ENCODE measurements at regions not wholly inside any gene's neighbourhood (a gene's known extent, or its start where the extent isn't known, plus 50 kb on each side); places are given as distances from the start of the nearest gene placed in this dataset. TPM values are rescaled to one million over a fixed set of nuclear protein-coding genes. Genes with fewer than 3 reads are reported as not detected.
"Not testable (repeated sequence)": the region's sequence is repeated elsewhere in the genome, so short reads cannot be mapped to it uniquely, and the experiment has no call there.

DNA sequence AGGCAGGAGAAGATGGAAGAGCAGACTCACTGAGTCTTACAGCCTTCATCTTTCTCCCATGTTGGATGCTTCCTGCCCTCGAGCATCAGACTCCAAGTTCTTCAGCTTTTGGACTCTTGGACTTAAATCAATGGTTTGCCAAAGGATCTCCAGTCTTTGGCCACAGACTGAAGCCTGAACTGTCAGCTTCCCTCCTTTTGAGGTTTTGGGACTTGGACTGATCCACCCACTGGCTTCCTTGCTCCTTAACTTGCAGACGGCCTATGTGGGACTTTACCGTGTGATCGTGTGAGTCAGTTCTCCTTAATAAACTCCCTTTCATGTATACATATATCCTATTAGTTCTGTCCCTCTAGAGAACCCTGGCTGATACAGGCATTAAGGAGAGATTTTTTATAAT, 62.4 kb upstream of the TNIK start:
- ChIA-PET CTCF (no interaction called here), POLR2A (no interaction called here)
- TF ChIP-seq, protein P1, sequence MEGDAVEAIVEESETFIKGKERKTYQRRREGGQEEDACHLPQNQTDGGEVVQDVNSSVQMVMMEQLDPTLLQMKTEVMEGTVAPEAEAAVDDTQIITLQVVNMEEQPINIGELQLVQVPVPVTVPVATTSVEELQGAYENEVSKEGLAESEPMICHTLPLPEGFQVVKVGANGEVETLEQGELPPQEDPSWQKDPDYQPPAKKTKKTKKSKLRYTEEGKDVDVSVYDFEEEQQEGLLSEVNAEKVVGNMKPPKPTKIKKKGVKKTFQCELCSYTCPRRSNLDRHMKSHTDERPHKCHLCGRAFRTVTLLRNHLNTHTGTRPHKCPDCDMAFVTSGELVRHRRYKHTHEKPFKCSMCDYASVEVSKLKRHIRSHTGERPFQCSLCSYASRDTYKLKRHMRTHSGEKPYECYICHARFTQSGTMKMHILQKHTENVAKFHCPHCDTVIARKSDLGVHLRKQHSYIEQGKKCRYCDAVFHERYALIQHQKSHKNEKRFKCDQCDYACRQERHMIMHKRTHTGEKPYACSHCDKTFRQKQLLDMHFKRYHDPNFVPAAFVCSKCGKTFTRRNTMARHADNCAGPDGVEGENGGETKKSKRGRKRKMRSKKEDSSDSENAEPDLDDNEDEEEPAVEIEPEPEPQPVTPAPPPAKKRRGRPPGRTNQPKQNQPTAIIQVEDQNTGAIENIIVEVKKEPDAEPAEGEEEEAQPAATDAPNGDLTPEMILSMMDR (IDR thresholded peaks at IDR 0.05; ENCODE audit: insufficient read depth, low read depth, low read length) = no peak
- Histone ChIP-seq H3K4me3 (ENCODE audit: low read depth, low read length) (no peak overlapping the region), H3K36me3 (ENCODE audit: control insufficient read depth, insufficient read depth, low read length) (no peaks in the 10 kb centered on the region), H3K27me3 (ENCODE audit: control insufficient read depth, insufficient read depth, low read length) (no peaks in the 10 kb centered on the region)
- DNase-seq (ENCODE audit: low read depth) = no peak

DNA sequence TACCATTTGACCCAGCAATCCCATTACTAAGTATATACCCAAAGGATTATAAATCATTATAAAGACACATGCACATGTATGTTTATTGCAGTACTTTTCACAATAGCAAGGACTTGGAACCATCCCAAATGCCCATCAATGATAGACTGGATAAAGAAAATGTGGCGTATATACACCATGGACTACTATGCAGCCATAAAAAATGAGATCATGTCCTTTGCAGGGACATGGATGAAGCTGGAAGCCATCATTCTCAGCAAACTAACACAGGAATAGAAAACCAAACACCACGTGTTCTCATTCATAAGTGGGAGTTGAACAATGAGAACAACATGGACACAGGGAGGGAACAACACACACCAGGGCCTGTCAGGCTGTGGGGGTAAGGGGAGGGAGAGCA, 59.2 kb upstream of the TNIK start:
- DNase-seq (ENCODE audit: low read depth); CTCF ChIA-PET; H3K27me3 ChIP-seq (ENCODE audit: control insufficient read depth, insufficient read depth, low read length); POLR2A ChIA-PET; H3K4me3 ChIP-seq (ENCODE audit: low read depth, low read length); H3K36me3 ChIP-seq (ENCODE audit: control insufficient read depth, insufficient read depth, low read length): not testable (repeated sequence)

DNA sequence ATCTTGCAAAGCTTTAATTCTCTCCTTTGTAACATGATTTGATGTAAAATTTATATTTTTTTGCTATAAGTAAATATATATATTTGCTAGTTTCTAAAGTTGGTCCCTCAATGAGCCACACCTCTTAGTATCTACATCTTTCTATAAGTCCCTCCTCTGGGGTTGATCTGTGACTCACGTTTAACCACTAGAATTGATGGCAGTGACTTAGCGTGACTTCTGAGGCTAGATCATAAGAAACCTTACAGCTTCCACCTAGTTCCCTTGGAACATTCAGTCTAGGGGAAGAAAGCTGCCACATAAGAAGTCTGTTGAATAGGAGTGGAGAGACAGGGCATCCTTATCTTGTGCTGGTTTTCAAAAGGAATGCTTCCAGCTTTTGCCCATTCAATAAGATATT, 56.6 kb upstream of the TNIK start:
- Histone ChIP-seq H3K36me3 (ENCODE audit: control insufficient read depth, insufficient read depth, low read length) (no peaks in the 10 kb centered on the region), H3K4me3 (ENCODE audit: low read depth, low read length) (no peak overlapping the region), H3K27me3 (ENCODE audit: control insufficient read depth, insufficient read depth, low read length) (no peaks in the 10 kb centered on the region; the same call in 1 of the 2 replicates)
- no peak for DNase-seq (ENCODE audit: low read depth)
- ChIA-PET CTCF (no interaction called here), POLR2A (no interaction called here)
- TF ChIP-seq, protein P1 (IDR thresholded peaks at IDR 0.05; ENCODE audit: insufficient read depth, low read depth, low read length) = no peak

DNA sequence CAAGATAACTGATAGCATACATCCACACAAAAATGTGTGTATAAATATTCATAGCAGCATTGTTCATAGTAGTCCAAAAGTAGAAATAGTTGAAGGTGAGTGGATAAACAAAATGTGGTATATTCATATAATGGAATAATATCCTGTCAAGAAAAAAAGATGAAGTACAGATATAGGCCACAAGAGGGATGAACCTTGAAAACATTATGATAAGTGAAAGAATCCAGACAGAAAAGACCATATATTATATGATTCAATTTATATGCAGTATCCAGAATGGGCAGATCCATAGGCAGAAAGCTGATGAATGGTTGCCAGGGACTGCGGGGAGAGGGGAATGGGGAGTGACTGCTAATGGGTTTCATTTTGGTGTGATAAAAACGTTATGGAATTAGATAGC, 54.3 kb upstream of the TNIK start:
- POLR2A ChIA-PET = no interaction called here
- Histone ChIP-seq H3K36me3 (ENCODE audit: control insufficient read depth, insufficient read depth, low read length) (no peaks in the 10 kb centered on the region), H3K27me3 (ENCODE audit: control insufficient read depth, insufficient read depth, low read length) (no peaks in the 10 kb centered on the region; the same call in 1 of the 2 replicates), H3K4me3 (ENCODE audit: low read depth, low read length) (no peak overlapping the region)
- no peak for DNase-seq (ENCODE audit: low read depth)
- CTCF ChIA-PET = no interaction called here
- TF ChIP-seq, protein P1 (IDR thresholded peaks at IDR 0.05; ENCODE audit: insufficient read depth, low read depth, low read length) = no peak

DNA sequence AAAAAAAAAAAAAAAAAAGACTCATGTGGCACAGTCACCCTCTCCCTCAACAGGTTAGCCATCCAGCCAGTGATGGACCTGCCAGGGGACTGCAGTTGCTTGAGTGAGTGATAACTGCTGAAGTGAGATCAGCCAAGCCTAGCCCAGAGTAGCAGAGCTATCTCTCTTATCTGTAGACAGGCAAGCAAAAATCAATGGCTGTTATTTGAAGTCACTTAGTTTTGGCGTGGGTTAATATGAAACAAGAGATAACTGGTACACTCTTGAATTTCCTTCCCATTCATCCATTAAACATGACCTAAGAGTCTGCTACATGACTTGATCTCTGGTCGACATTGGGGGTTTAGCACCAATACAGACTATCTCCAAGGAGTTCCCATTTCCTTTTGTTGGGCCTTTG, 51.2 kb upstream of the TNIK start:
- DNase-seq (ENCODE audit: low read depth) = no peak
- CTCF ChIA-PET = no interaction called here
- no peak overlapping the region for H3K4me3 ChIP-seq (ENCODE audit: low read depth, low read length)
- POLR2A ChIA-PET = no interaction called here
- no peaks in the 10 kb centered on the region for H3K36me3 ChIP-seq (ENCODE audit: control insufficient read depth, insufficient read depth, low read length)
- TF ChIP-seq, protein P1 (IDR thresholded peaks at IDR 0.05; ENCODE audit: insufficient read depth, low read depth, low read length) = no peak
- H3K27me3 ChIP-seq (ENCODE audit: control insufficient read depth, insufficient read depth, low read length) = no peaks in the 10 kb centered on the region; the same call in 1 of the 2 replicates

Small RNA genes lying in the stretch of these regions (small RNA-seq; reads per million reads assigned to genes)
- gene AC008134.1 (ENCODE audit: insufficient read length, low read depth, low replicate concordance) = not detected
